ENCODE measurements at regions not wholly inside any gene's neighbourhood (a gene's known extent, or its start where the extent isn't known, plus 50 kb on each side); places are given as distances from the start of the nearest gene placed in this dataset.
"Not testable (repeated sequence)": the region's sequence is repeated elsewhere in the genome, so short reads cannot be mapped to it uniquely, and the experiment has no call there.

DNA sequence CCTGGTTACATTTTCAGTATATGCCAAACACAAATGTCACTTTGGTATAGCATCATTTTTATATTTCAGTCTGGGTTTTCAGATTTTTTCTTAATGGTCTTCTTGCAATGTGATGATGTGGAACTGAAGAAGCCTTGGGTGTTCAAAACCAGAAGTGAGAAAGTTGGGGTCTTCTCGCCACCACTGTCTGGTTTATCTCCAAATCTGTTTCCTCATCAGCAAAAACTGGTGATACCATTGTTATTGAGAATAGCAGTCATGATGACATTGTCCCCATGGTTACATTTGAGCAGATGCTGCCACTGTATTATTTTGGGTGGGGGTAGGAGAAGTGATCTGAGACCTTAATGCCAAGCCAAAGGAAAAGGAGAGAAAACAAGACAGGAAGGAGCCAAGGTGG is 85.9 kb upstream of the MAP3K1 start:
- TF ChIP-seq, protein P1, sequence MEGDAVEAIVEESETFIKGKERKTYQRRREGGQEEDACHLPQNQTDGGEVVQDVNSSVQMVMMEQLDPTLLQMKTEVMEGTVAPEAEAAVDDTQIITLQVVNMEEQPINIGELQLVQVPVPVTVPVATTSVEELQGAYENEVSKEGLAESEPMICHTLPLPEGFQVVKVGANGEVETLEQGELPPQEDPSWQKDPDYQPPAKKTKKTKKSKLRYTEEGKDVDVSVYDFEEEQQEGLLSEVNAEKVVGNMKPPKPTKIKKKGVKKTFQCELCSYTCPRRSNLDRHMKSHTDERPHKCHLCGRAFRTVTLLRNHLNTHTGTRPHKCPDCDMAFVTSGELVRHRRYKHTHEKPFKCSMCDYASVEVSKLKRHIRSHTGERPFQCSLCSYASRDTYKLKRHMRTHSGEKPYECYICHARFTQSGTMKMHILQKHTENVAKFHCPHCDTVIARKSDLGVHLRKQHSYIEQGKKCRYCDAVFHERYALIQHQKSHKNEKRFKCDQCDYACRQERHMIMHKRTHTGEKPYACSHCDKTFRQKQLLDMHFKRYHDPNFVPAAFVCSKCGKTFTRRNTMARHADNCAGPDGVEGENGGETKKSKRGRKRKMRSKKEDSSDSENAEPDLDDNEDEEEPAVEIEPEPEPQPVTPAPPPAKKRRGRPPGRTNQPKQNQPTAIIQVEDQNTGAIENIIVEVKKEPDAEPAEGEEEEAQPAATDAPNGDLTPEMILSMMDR (IDR thresholded peaks at IDR 0.05), result no peak
- TF ChIP-seq ZFX (IDR thresholded peaks at IDR 0.05; ENCODE audit: borderline replicate concordance), result no peak

DNA sequence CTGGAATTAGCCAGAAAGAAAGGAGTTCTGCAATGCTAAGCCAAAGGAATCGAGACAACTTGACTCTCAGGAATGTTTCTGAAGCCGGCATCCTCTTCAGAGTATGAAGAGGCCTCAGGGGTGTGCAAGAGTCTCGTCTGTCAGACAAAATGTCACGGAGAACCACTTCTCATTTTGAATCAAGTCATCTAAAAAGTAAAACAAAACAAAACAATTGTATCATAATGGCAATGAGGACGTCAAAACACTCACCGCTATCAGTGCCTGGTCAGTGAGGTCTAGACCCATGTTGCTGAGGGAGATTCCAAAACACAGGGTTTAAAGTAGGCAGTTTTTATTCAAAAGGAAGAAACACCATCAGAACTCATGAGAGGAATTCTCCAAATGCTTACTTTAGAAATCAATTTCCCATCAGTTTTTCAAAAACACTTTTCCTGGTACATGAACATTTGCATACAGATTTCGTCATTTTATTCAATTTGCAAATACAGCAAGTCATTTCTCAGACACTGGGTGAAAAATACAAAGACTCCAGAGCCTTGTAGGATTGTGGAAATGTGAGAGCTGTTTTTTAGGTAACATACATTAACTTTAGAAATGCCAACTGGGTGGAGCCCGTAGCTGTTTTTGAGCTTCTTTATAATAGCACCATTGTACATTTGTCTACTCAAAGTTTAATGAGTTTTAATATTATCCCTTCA is 89.5 kb upstream of the MAP3K1 start:
- TF ChIP-seq ZFX (IDR thresholded peaks at IDR 0.05; ENCODE audit: borderline replicate concordance), result no peak
- TF ChIP-seq, protein P1 (IDR thresholded peaks at IDR 0.05), result no peak

More for the DNA sequence above, 85.9 kb upstream of the MAP3K1 start:
- no peak overlapping the region for H3K27ac ChIP-seq

DNA sequence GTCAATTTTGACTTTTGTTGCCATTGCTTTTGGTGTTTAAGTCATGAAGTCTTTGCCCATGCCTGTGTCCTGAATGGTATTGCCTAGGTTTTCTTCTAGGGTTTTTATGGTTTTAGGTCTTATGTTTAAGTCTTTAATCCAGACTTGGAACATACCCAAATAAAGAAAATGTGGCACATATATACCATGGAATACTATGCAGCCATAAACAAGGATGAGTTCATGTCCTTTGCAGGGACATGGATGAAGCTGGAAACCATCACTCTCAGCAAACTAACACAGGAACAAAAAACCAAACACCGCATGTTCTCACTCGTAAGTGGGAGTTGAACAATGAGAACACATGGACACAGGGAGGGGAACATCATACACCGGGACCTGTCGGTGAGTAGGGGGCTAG is 90.5 kb upstream of the MAP3K1 start:
- H3K27ac ChIP-seq, result not testable (repeated sequence)

More for the DNA sequence above, 89.5 kb upstream of the MAP3K1 start:
- H3K27ac ChIP-seq, result no peak overlapping the region

DNA sequence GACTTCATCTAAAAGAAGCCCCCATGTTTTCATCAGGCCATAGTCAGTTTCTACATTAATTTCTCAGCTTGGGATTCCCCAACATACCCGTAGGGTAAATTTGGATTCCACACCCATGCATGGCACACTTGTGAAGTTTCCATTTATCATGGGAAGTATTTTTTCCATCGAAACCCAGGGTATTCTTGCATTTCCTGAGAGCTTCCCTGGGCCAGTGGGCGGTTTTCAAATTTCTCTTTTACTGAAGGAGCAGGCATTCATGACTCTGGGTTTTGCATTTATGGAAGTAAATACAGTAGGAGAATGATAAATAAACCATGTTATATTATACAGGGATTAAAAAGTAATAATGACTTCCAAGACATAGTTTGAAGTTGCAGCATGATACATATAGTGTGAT is 93.0 kb upstream of the MAP3K1 start:
- H3K27ac ChIP-seq, result no peak overlapping the region
- TF ChIP-seq ZFX (IDR thresholded peaks at IDR 0.05; ENCODE audit: borderline replicate concordance), result no peak
- TF ChIP-seq, protein P1 (IDR thresholded peaks at IDR 0.05), result no peak

DNA sequence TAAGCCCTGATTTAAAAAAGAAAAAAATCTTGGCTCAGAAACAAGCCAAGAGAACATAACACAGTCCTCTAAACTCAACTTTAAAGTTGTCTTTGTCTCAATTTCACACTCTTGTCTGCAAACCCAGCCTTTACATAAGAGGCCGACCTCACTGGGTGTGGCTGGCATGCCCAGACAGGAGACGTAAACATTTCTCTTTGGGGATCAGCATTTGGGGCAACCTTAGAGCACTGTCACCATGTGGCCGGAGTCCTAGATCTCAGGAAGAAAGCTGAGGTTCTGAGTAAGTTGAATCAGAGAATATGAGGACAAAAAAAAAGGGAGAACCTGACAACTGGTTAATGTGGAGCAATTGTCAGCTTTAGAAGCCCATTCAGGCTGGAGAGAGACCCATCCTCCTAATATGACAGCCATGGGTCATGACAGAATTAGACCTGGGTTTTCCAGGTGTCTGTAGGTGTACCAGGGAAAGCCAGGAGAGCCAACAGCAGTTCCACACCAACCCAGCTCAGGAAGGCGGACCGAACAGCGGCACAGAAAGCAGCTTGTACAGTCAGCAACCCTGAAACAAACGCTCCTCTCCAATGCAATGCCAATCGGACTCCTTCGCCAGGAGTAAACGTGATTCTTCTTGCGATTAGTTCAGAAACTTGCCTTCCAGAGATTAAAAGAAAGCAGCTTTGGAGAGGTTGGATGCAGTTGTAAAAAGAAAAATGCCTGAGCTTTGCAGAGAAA is 97.9 kb upstream of the MAP3K1 start:
- no peak for TF ChIP-seq ZFX (IDR thresholded peaks at IDR 0.05; ENCODE audit: borderline replicate concordance)
- TF ChIP-seq, protein P1 (IDR thresholded peaks at IDR 0.05), result no peak
- H3K27ac ChIP-seq, result no peak overlapping the region

DNA sequence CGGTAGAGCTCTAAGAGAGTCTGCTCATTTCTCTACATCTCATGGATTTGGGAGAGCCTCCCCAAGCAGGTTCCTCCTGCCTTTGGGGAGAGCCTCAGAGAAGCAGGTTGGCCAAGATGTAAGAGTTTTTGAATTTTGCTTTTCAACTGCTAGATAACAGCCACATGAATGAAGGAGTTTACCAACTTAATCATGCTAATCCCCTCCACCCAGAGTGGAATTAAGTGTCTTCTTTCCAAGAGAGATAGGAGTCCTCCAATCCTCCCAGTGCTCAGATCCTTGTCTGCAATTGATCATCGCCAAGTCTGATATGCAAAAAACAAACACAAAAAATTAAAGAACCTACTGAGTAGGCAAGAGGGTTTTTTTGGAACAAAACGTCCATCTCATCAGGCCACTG is 99.4 kb upstream of the MAP3K1 start:
- H3K27ac ChIP-seq, result no peak overlapping the region
- TF ChIP-seq ZFX (IDR thresholded peaks at IDR 0.05; ENCODE audit: borderline replicate concordance), result no peak
- TF ChIP-seq, protein P1 (IDR thresholded peaks at IDR 0.05), result no peak

DNA sequence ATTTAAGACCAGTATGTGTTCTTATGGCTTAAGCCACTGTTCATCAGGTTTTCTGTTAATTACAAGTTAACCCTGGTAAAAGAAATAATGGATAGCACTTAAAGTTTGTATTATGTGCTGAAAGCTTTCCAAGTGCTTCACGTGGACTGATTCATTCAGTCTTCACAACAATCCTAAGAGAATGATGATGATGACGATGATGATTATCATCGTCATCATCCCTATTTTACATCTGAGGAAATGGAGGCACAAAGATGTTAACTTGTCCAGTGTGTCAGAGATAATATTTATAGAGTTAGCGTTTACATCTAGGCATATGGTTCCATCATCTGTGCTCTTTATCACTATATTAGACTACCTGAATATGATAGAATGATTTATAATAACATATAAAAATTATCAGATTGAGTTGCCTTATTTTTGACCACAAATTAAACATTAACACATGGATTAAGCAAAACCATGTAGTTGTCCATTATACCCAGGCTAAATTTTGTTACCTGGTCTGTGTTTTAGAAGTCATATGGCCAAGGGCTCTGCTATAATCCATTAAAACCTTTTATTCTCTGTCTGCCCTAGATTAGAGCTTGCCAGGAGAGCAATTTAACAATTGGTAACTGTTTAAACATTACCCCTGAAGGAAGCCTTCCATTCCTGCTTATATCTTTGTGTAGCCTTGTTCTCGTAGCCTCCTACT is 102.3 kb upstream of the MAP3K1 start:
- H3K27ac ChIP-seq, result no peak overlapping the region

More for the DNA sequence above, 102.3 kb upstream of the MAP3K1 start:
- TF ChIP-seq, protein P1 (IDR thresholded peaks at IDR 0.05), result no peak
- TF ChIP-seq ZFX (IDR thresholded peaks at IDR 0.05; ENCODE audit: borderline replicate concordance), result no peak
